ENCODE measurements at regions not wholly inside any gene's neighbourhood (a gene's known extent, or its start where the extent isn't known, plus 50 kb on each side); places are given as distances from the start of the nearest gene placed in this dataset.
A peak's percentile ranks its signal among the peaks of the same experiment; 100 is the strongest.

DNA sequence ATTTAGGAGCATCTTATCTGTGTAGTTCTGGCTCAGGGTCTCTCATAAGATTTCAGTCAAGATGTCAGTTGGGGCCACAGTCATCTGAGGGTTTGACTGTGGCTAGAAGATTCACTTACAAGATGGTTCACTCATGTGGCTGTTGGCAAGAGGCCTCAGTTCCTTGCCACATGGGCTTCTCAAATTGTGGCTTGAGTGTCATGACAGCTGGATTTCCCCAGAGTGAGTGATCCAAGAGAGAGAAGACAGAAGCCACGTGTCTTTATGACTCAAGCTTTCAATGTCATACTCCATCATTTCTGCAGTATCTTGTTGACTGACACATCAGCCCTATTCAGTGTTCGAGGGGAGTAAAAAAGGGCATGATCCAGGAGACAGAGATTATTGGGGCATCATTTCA is 131.3 kb upstream of the AP1S2 start:
- Histone ChIP-seq H3K4me1 (ENCODE audit: low read depth) (no peaks in the 10 kb centered on the region), H3K9me3 (ENCODE audit: low read depth) (no peaks in the 10 kb centered on the region), H3K36me3 (no peaks in the 10 kb centered on the region), H3K4me3 (no peak overlapping the region), H3K27ac (no peak overlapping the region), H3K27me3 (no peaks in the 10 kb centered on the region)
- TF ChIP-seq, protein P1, sequence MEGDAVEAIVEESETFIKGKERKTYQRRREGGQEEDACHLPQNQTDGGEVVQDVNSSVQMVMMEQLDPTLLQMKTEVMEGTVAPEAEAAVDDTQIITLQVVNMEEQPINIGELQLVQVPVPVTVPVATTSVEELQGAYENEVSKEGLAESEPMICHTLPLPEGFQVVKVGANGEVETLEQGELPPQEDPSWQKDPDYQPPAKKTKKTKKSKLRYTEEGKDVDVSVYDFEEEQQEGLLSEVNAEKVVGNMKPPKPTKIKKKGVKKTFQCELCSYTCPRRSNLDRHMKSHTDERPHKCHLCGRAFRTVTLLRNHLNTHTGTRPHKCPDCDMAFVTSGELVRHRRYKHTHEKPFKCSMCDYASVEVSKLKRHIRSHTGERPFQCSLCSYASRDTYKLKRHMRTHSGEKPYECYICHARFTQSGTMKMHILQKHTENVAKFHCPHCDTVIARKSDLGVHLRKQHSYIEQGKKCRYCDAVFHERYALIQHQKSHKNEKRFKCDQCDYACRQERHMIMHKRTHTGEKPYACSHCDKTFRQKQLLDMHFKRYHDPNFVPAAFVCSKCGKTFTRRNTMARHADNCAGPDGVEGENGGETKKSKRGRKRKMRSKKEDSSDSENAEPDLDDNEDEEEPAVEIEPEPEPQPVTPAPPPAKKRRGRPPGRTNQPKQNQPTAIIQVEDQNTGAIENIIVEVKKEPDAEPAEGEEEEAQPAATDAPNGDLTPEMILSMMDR (IDR thresholded peaks at IDR 0.05; ENCODE audit: low read depth, low read length), result no peak
- DNase-seq (ENCODE audit: low read depth in 1 of 2, low spot score in 1 of 2), result no peak

DNA sequence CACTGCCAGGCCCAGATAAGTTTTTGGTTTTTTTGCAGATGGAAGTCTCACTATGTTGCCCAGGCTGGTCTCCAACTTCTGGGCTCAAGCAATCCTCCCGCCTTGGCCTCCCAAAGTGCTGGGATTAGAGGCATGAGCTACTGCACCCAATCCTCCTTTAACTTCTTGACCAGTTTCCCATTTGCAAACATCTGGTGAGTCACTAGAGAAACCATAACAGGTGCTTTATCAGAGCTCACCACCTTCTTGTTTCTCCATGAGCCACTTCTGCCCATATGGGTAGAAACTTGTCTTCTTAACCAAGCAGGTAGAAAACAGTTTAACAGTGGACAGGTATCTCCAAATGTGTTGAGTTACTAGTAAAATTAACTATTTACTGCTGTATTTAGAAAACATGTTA is 128.4 kb upstream of the AP1S2 start:
- DNase-seq (ENCODE audit: low read depth in 1 of 2, low spot score in 1 of 2), result no peak
- no peaks in the 10 kb centered on the region for H3K36me3 ChIP-seq

GRCh38 chrX:15977644-15978043 is 123.0 kb upstream of the AP1S2 start:
- DNase-seq (ENCODE audit: low read depth in 1 of 2, low spot score in 1 of 2), result no peak
- H3K9me3 ChIP-seq (ENCODE audit: low read depth), result no peaks in the 10 kb centered on the region
- H3K4me1 ChIP-seq (ENCODE audit: low read depth), result peaks cover 10% of the 10 kb centered on the region
- TF ChIP-seq, protein P1 (IDR thresholded peaks at IDR 0.05; ENCODE audit: low read depth, low read length), result no peak
- no peaks in the 10 kb centered on the region for H3K36me3 ChIP-seq
- no peaks in the 10 kb centered on the region for H3K27me3 ChIP-seq
- H3K27ac ChIP-seq, result no peak overlapping the region
- no peak overlapping the region for H3K4me3 ChIP-seq

More for the DNA sequence above, 128.4 kb upstream of the AP1S2 start:
- TF ChIP-seq, protein P1 (IDR thresholded peaks at IDR 0.05; ENCODE audit: low read depth, low read length), result no peak
- no peak overlapping the region for H3K4me3 ChIP-seq
- H3K27me3 ChIP-seq, result no peaks in the 10 kb centered on the region
- H3K9me3 ChIP-seq (ENCODE audit: low read depth), result no peaks in the 10 kb centered on the region
- H3K27ac ChIP-seq, result no peak overlapping the region
- H3K4me1 ChIP-seq (ENCODE audit: low read depth), result peaks cover under 1% of the 10 kb centered on the region

DNA sequence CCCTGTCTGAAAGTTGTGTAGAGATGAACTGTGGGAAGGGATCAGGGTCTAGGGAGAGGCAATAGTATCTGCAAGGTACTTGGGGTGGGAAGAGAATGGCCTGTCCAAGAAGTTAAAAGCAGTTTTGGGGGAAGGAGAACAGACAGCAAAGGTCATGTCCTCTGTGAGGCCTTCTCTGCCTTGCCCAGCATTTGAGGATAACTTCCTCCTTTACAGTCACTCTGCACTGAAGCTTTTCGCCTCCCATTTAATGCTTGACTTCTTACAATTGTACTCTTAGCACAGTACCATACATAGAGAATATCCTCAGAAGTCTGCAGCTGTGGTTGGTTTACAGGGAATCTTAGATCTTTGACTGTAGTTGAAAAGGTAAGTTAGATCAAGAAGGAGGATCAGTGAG is 121.8 kb upstream of the AP1S2 start:
- Histone ChIP-seq H3K9me3 (ENCODE audit: low read depth) (no peaks in the 10 kb centered on the region), H3K27me3 (no peaks in the 10 kb centered on the region), H3K36me3 (no peaks in the 10 kb centered on the region), H3K27ac (no peak overlapping the region), H3K4me3 (no peak overlapping the region), H3K4me1 (ENCODE audit: low read depth) (peaks cover 10% of the 10 kb centered on the region)
- TF ChIP-seq, protein P1 (IDR thresholded peaks at IDR 0.05; ENCODE audit: low read depth, low read length), result no peak
- DNase-seq (ENCODE audit: low read depth in 1 of 2, low spot score in 1 of 2), result no peak

GRCh38 chrX:15973946-15974345 is 119.3 kb upstream of the AP1S2 start:
- Histone ChIP-seq H3K9me3 (ENCODE audit: low read depth) (no peaks in the 10 kb centered on the region), H3K27me3 (no peaks in the 10 kb centered on the region), H3K4me3 (no peak overlapping the region), H3K4me1 (ENCODE audit: low read depth) (peaks cover 10% of the 10 kb centered on the region), H3K27ac (no peak overlapping the region), H3K36me3 (no peaks in the 10 kb centered on the region)
- DNase-seq (ENCODE audit: low read depth in 1 of 2, low spot score in 1 of 2), result peak in 1 of 2 donors; percentile 62
- TF ChIP-seq, protein P1 (IDR thresholded peaks at IDR 0.05; ENCODE audit: low read depth, low read length), result no peak

DNA sequence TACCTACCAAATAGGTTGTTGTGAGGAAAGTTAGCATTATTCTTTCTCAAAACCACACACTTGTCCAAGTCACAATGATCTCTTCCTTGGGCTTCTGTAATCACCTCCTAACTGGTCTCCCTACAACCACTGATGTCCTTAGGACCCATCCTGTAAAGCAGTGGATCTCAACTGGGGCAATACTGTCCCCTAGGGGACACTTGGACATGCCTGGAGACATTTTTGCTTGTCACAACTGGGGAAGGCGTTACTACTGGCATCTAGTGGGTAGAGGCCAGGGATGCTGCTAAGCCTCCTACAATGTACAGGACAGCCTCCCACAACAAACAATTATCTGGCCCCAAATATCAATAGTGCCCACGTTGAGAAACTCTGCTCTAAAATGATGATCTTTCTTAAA is 118.7 kb upstream of the AP1S2 start:
- DNase-seq (ENCODE audit: low read depth in 1 of 2, low spot score in 1 of 2), result peak; percentile 4 to 39
- Histone ChIP-seq H3K4me3 (no peak overlapping the region), H3K27ac (no peak overlapping the region), H3K4me1 (ENCODE audit: low read depth) (peaks cover 10% of the 10 kb centered on the region), H3K27me3 (no peaks in the 10 kb centered on the region), H3K9me3 (ENCODE audit: low read depth) (no peaks in the 10 kb centered on the region), H3K36me3 (no peaks in the 10 kb centered on the region)
- TF ChIP-seq, protein P1 (IDR thresholded peaks at IDR 0.05; ENCODE audit: low read depth, low read length), result peak; percentile 33

Measured in cardiac muscle cell (in vitro differentiated cells and primary cell).